GM12875 (cell line): ENCODE measurements at regions not wholly inside any gene's neighbourhood (a gene's known extent, or its start where the extent isn't known, plus 50 kb on each side); places are given as distances from the start of the nearest gene placed in this dataset.

Source experiments
- H3K4me3 ChIP-seq: one replicate; pipeline ENCODE4 v1.5.1; 2011; ENCODE audit warnings: low read depth, low read length, control low read depth
- TF ChIP-seq, protein P1 (sequence below): IDR thresholded peaks from 2 replicates; pipeline ENCODE4 v1.5.1; 2011; ENCODE audit warnings: low read depth, mild to moderate bottlenecking, control low read depth, inconsistent platforms, low read length, moderate library complexity, borderline replicate concordance; ENCODE audit not compliant: insufficient read depth

DNA sequence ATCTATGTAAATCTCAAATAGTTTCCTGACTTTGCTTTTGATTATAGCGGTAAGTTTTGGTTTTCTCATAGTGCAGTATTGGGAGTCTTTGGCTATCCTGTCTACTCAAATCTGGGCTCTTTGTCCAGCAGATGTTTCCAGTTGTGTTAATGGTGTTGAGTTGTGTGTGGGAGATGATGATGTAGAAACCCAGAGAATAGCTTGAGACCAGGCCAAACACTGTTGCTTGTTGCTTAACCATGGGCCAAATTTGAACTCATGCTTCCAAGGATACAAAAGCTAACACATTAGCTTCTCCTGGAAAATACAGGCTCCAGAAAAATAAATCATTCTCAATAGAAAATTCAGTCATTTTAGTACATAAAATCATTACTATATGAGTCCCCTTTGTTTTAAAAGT, 82.6 kb upstream of the GYPA start:
- TF ChIP-seq, protein P1, sequence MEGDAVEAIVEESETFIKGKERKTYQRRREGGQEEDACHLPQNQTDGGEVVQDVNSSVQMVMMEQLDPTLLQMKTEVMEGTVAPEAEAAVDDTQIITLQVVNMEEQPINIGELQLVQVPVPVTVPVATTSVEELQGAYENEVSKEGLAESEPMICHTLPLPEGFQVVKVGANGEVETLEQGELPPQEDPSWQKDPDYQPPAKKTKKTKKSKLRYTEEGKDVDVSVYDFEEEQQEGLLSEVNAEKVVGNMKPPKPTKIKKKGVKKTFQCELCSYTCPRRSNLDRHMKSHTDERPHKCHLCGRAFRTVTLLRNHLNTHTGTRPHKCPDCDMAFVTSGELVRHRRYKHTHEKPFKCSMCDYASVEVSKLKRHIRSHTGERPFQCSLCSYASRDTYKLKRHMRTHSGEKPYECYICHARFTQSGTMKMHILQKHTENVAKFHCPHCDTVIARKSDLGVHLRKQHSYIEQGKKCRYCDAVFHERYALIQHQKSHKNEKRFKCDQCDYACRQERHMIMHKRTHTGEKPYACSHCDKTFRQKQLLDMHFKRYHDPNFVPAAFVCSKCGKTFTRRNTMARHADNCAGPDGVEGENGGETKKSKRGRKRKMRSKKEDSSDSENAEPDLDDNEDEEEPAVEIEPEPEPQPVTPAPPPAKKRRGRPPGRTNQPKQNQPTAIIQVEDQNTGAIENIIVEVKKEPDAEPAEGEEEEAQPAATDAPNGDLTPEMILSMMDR = no peak
- H3K4me3 ChIP-seq = no peak overlapping the region

DNA sequence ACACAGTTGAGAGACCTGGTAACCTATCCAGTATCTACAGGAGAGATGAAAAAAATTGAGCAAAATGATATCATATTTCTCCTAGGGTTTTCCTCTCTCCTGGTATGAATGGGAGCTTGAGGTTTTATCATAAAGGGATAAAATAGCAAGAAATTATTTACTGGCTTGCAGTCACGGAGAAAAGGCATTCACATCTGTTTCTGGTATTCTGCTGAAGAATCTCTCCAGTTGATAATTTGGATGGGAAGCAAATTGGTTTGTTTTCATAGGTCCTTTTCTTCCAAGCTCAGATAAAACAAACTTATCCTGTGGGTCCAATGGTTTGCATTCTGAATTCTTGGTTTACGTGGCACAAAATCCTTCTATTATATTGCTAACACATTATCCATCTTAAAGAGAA, 83.1 kb upstream of the GYPA start:
- no peak overlapping the region for H3K4me3 ChIP-seq
- TF ChIP-seq, protein P1 = no peak

- TF ChIP-seq, protein P1 = no peak
- H3K4me3 ChIP-seq = no peak overlapping the region
These were observed 118.8 kb upstream of the GYPA start for GRCh38 chr4:144259285-144259684.

DNA sequence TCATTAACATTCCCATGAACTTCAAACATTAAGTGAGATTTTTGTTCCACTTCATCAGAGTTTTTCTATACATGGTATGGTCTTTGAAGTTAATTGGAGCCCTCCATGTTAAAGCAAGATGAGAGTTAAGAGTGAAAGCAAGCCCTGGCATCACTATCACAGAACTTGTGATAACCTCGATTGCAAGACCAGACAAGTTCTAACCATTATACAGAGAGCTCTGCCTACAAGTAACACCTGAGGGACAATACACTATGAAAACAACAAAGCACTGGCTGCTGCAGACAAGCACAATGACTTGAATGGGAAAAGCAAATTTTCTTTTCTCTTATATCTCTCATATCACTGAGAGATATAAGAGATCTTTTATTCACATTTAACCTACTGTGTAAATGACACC, 126.6 kb upstream of the GYPA start:
- no peak overlapping the region for H3K4me3 ChIP-seq
- TF ChIP-seq, protein P1 = no peak

DNA sequence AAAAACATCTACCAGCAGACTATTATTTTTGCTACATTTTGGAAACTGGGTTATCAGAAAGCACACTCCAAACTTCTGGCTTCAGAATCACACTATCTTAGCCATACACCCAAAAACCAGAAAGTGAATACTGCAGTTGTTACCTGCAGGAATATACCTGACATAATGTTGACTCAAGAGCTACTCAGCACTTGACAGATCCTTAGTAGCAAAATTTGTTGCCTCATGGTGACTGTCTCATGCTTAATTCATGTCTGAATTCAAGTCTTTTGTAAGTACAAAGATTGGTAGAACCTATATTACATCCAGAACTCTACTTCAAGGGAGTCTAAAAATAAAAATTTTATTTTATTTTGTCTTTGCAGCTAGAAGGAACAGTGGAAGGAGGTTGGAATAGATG, 140.2 kb upstream of the GYPA start:
- TF ChIP-seq, protein P1 = no peak

GRCh38 chr4:144283526-144283925, 143.0 kb upstream of the GYPA start:
- no peak overlapping the region for H3K4me3 ChIP-seq
- TF ChIP-seq, protein P1 = no peak

More for the DNA sequence above, 140.2 kb upstream of the GYPA start:
- no peak overlapping the region for H3K4me3 ChIP-seq

DNA sequence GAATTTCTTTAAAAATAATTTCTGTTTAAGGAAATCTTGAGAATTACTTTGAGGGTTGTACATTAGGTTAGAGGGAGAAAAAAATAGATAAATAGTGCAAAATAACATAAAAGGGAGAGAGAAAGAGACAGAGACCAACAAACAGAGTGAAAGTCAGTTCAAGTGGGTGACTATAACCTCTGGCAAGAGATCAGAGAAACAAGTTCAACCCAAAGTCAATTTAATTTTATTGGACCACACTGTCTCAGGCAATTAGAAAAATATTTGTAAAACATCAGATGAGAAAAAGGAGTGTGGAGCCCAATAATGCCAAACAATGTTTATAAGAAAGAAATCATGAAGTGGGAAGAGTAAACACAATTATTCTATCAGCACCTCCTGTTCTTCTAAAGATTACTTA, 143.5 kb upstream of the GYPA start:
- TF ChIP-seq, protein P1 = no peak
- H3K4me3 ChIP-seq = no peak overlapping the region
